Suprapubic skin (tissue), 3 donors: ENCODE measurements at regions not wholly inside any gene's neighbourhood (a gene's known extent, or its start where the extent isn't known, plus 50 kb on each side); places are given as distances from the start of the nearest gene placed in this dataset.

Experiments used
- POLR2AphosphoS5 ChIP-seq, 3 donors: sonication (generic); formaldehyde crosslinking; IDR thresholded peaks; one replicate each; pipeline ENCODE4 v1.6.1; 2017; ENCODE audit warnings: antibody characterized with exemption in 3 of 3
- TF ChIP-seq, protein P1 (sequence below), 2 donors: fragments of 200-600 bp in 1 of 2; fragments of 450-650 bp in 1 of 2; sonication (generic) in 1 of 2; IDR thresholded peaks; one replicate each; pipeline ENCODE4 v1.5.1; 2016 to 2019; ENCODE audit warnings: antibody characterized with exemption in 2 of 2, mild to moderate bottlenecking in 1 of 2, moderate library complexity in 1 of 2

DNA sequence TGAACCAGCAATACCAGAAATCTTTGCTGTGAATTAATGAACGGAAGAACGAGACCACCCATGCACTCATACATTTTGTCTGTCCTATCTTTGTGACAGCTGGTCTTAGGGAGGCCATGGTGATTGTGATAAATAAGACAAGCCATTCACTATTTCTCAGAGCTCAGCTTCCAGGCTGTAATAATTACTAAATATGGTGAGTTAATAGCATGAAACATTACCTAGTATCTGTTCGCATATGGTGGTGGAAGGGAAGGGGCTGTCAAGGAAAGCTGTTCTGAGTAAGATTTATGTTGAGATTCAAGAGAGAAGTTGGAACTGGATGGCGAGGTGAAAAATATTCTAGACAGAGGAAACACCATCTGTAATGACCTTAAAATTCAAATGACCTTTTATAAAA is 719.0 kb upstream of the ZNF385D start:
- TF ChIP-seq, protein P1, sequence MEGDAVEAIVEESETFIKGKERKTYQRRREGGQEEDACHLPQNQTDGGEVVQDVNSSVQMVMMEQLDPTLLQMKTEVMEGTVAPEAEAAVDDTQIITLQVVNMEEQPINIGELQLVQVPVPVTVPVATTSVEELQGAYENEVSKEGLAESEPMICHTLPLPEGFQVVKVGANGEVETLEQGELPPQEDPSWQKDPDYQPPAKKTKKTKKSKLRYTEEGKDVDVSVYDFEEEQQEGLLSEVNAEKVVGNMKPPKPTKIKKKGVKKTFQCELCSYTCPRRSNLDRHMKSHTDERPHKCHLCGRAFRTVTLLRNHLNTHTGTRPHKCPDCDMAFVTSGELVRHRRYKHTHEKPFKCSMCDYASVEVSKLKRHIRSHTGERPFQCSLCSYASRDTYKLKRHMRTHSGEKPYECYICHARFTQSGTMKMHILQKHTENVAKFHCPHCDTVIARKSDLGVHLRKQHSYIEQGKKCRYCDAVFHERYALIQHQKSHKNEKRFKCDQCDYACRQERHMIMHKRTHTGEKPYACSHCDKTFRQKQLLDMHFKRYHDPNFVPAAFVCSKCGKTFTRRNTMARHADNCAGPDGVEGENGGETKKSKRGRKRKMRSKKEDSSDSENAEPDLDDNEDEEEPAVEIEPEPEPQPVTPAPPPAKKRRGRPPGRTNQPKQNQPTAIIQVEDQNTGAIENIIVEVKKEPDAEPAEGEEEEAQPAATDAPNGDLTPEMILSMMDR (IDR thresholded peaks at IDR 0.05) = no peak
- TF ChIP-seq POLR2AphosphoS5 (IDR thresholded peaks at IDR 0.05) = no peak
